OCI-LY3 (cell line): ENCODE measurements at regions not wholly inside any gene's neighbourhood (a gene's known extent, or its start where the extent isn't known, plus 50 kb on each side); places are given as distances from the start of the nearest gene placed in this dataset.

Experiments used
- H2AFZ ChIP-seq: fragments of 200-600, 300-600 bp; shearing (Covaris generic); 2 replicates; pipeline ENCODE4 v1.6.0; 2014; ENCODE audit warnings: antibody characterized with exemption, low read depth, low read length
- H3K27ac ChIP-seq: fragments of 200-600, 300-600 bp; sonication (generic); 2 replicates; pipeline ENCODE4 v1.5.1; 2014; ENCODE audit warnings: mild to moderate bottlenecking, low read length, moderate library complexity, mixed read lengths
- H3K27me3 ChIP-seq: fragments of 200-600, 300-600 bp; sonication (generic); 2 replicates; pipeline ENCODE4 v1.6.1; 2014; ENCODE audit warnings: low read depth, low read length, mixed read lengths
- H3K36me3 ChIP-seq: fragments of 200-600, 300-600 bp; sonication (generic); replicated peaks from 2 replicates; pipeline ENCODE3; 2014; ENCODE audit warnings: low read depth, low read length, mixed read lengths
- H3K4me1 ChIP-seq: fragments of 300-600, 200-600 bp; sonication (generic); 2 replicates; pipeline ENCODE4 v1.6.1; 2014; ENCODE audit warnings: low read length, mixed read lengths
- H3K4me2 ChIP-seq: fragments of 200-600, 300-600 bp; sonication (generic); 2 replicates; pipeline ENCODE4 v1.6.1; 2014; ENCODE audit warnings: low read length, mixed read lengths
- H3K4me3 ChIP-seq: fragments of 300-600, 200-600 bp; sonication (generic); 2 replicates; pipeline ENCODE4 v1.5.1; 2014; ENCODE audit warnings: antibody characterized with exemption, mild to moderate bottlenecking, low read length, moderate library complexity
- H3K79me2 ChIP-seq: fragments of 300-600, 200-600 bp; shearing (Covaris generic); 2 replicates; pipeline ENCODE4 v1.6.1; 2014; ENCODE audit warnings: mild to moderate bottlenecking, low read length, mixed read lengths
- H3K9ac ChIP-seq: fragments of 300-600, 200-600 bp; shearing (Covaris generic); 2 replicates; pipeline ENCODE4 v1.6.0; 2014; ENCODE audit warnings: mild to moderate bottlenecking, low read length, moderate library complexity
- H3K9me3 ChIP-seq: fragments of 200-600, 300-600 bp; shearing (Covaris generic); 2 replicates; pipeline ENCODE4 v1.6.1; 2014; ENCODE audit warnings: low read length, mixed read lengths; ENCODE audit not compliant: insufficient read depth
- H4K20me1 ChIP-seq: fragments of 200-600, 300-600 bp; sonication (generic); 2 replicates; pipeline ENCODE4 v1.6.1; 2016; ENCODE audit warnings: low read length, mixed read lengths; ENCODE audit not compliant: insufficient read depth
- EZH2phosphoT487 ChIP-seq: fragments of 200-600 bp; shearing (Covaris generic); IDR thresholded peaks from 2 replicates; pipeline ENCODE4 v1.6.1; 2018; ENCODE audit warnings: antibody characterized with exemption, mixed run types, low read depth
- TF ChIP-seq, protein P1 (sequence below): fragments of 200-600, 300-600 bp; sonication (generic); IDR thresholded peaks from 2 replicates; pipeline ENCODE4 v1.5.1; 2014; ENCODE audit warnings: antibody characterized with exemption, low read length, low read depth

DNA sequence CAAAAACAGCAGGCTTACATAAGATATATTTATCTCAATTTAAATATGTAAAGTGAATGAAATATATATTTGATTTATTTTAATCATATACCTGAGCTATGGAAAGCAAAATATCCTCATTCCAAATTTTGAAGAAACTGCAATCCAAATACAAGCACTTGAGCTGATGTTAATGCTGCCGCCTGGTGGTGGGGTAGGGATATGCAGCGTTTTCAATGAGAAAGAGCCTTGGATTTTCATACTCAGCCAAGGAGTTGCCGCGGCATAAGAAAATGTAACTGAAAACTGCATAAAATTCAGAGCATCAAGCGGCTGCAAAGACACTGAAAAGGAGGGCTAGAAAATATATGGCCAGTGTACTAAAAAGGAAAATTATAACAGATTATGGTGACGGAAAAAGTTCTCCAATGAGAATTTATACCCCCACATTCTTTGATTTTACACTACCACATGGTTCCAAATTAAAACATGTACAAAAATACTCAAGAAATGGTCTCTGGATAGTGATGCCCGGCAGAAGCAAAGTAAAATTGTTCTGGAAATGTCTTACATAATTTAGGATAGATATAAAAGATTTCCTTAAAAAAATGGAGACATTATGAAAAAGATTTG is 660.3 kb upstream of the PITX2 start:
- no peaks in the 10 kb centered on the region for H3K36me3 ChIP-seq
- TF ChIP-seq, protein P1, sequence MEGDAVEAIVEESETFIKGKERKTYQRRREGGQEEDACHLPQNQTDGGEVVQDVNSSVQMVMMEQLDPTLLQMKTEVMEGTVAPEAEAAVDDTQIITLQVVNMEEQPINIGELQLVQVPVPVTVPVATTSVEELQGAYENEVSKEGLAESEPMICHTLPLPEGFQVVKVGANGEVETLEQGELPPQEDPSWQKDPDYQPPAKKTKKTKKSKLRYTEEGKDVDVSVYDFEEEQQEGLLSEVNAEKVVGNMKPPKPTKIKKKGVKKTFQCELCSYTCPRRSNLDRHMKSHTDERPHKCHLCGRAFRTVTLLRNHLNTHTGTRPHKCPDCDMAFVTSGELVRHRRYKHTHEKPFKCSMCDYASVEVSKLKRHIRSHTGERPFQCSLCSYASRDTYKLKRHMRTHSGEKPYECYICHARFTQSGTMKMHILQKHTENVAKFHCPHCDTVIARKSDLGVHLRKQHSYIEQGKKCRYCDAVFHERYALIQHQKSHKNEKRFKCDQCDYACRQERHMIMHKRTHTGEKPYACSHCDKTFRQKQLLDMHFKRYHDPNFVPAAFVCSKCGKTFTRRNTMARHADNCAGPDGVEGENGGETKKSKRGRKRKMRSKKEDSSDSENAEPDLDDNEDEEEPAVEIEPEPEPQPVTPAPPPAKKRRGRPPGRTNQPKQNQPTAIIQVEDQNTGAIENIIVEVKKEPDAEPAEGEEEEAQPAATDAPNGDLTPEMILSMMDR = peak; percentile 84
- TF ChIP-seq EZH2phosphoT487 = no peak
- H3K4me3 ChIP-seq = peak overlapping the region; percentile 55
- no peaks in the 10 kb centered on the region for H3K9me3 ChIP-seq
- no peak overlapping the region for H3K9ac ChIP-seq
- H3K4me1 ChIP-seq = peaks cover 7% of the 10 kb centered on the region; the same call in 1 of the 2 replicates
- peak overlapping the region; percentile 60 for H3K4me2 ChIP-seq
- H3K79me2 ChIP-seq = no peaks in the 10 kb centered on the region
- no peak overlapping the region for H3K27ac ChIP-seq
- H4K20me1 ChIP-seq = no peaks in the 10 kb centered on the region
- H3K27me3 ChIP-seq = no peaks in the 10 kb centered on the region
- H2AFZ ChIP-seq = peak overlapping the region; percentile 61

DNA sequence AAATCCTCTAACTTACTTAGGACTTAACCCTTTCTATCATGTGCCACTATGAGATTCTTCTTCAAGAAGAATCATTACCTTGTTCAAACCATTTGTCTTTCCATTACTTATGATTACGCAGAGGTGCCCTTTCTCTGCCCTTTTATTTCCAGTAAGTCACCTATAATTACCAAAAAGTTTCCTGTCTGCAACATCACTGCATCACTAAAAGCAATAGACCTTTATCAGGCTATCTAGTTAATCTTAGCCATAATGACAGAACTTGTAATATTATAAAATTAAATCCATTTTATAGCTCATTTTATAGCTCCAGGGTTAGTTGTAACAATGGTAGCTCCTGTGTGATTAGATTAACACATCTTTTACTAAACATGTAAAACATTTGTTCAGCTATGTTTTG is 673.6 kb upstream of the PITX2 start:
- no peak overlapping the region for H3K4me3 ChIP-seq
- H3K4me1 ChIP-seq = no peaks in the 10 kb centered on the region
- H3K36me3 ChIP-seq = no peaks in the 10 kb centered on the region
- H3K9me3 ChIP-seq = no peaks in the 10 kb centered on the region
- H3K27me3 ChIP-seq = no peaks in the 10 kb centered on the region
- H3K27ac ChIP-seq = no peak overlapping the region
- H4K20me1 ChIP-seq = no peaks in the 10 kb centered on the region
- H2AFZ ChIP-seq = no peak overlapping the region
- no peak overlapping the region for H3K9ac ChIP-seq
- TF ChIP-seq EZH2phosphoT487 = no peak
- TF ChIP-seq, protein P1 = no peak
- H3K79me2 ChIP-seq = no peaks in the 10 kb centered on the region
- no peak overlapping the region for H3K4me2 ChIP-seq

DNA sequence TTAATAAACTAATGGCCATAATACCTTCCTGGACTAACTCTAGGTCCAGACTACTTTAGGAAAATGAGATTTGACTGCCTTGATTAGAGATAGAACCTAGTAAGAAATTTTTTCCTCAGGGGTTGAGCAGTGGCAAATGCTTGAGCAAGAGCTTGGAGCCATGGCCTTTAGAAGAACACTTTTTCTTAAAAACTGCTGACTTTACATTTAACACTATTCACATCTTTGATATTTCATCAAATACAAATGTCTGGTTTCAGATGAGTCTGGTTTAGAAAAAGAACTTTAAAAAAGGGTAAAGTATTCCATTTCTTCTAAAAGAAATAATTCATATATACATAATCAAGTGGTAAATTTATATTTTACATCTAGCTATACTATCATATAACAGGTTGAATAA is 680.9 kb upstream of the PITX2 start:
- H3K79me2 ChIP-seq = no peaks in the 10 kb centered on the region
- no peak overlapping the region for H3K9ac ChIP-seq
- no peaks in the 10 kb centered on the region for H3K4me1 ChIP-seq

DNA sequence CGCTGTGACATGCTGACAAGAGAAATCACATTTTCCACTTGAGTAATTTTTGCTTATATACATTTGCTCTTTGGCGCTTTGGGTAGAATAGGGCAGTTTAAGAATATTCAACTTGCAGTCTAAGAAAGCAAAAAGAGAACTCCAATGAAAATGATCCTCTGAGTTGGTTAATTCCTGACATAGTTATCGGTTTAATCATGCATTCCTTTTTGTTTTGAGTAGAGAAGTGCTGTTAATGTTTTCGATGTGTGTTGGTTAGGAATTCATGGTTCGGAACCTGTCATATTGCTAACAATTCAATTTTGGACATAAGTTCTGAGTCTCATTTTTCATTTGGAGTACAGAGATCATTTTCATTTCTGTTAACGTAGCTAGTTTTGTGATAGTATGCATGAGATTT is 700.6 kb upstream of the PITX2 start:
- Histone ChIP-seq H3K9ac (no peak overlapping the region), H3K4me1 (no peaks in the 10 kb centered on the region), H4K20me1 (no peaks in the 10 kb centered on the region), H3K27ac (no peak overlapping the region), H2AFZ (no peak overlapping the region), H3K4me2 (no peak overlapping the region), H3K27me3 (no peaks in the 10 kb centered on the region), H3K79me2 (no peaks in the 10 kb centered on the region), H3K36me3 (no peaks in the 10 kb centered on the region), H3K4me3 (no peak overlapping the region), H3K9me3 (no peaks in the 10 kb centered on the region)
- TF ChIP-seq, protein P1 = no peak
- no peak for TF ChIP-seq EZH2phosphoT487

More for the DNA sequence above, 680.9 kb upstream of the PITX2 start:
- no peaks in the 10 kb centered on the region for H3K9me3 ChIP-seq
- H3K27me3 ChIP-seq = no peaks in the 10 kb centered on the region
- TF ChIP-seq EZH2phosphoT487 = no peak
- TF ChIP-seq, protein P1 = no peak
- H2AFZ ChIP-seq = no peak overlapping the region
- no peaks in the 10 kb centered on the region for H3K36me3 ChIP-seq
- H4K20me1 ChIP-seq = no peaks in the 10 kb centered on the region
- no peak overlapping the region for H3K4me2 ChIP-seq
- H3K27ac ChIP-seq = no peak overlapping the region
- no peak overlapping the region for H3K4me3 ChIP-seq
